Naive thymus-derived CD4-positive, alpha-beta T cell (primary cell): ENCODE measurements at regions not wholly inside any gene's neighbourhood (a gene's known extent, or its start where the extent isn't known, plus 50 kb on each side); places are given as distances from the start of the nearest gene placed in this dataset.
"Not testable (repeated sequence)": the region's sequence is repeated elsewhere in the genome, so short reads cannot be mapped to it uniquely, and the experiment has no call there.

Source experiments
- ATAC-seq: fragments of 150-1000 bp; cut with Tn5 transposase; 2 replicates; pipeline ENCODE4 v1.10.0; 2021; ENCODE audit warnings: mild to moderate bottlenecking, moderate library complexity
- CTCF ChIA-PET: fragments of 350-600 bp; sonication (Branson Sonifier 250); formaldehyde crosslinking; loops from one replicate; lab custom pipeline; 2021; ENCODE audit warnings: antibody characterized with exemption; lab: Charles Lee
- POLR2A ChIA-PET: fragments of 350-600 bp; sonication (Branson Sonifier 250); formaldehyde crosslinking; loops from one replicate; lab custom pipeline; 2021; ENCODE audit warnings: antibody characterized with exemption, inconsistent platforms; lab: Charles Lee
- DNase-seq, 9 donors: peaks; one replicate each; pipeline versions ENCODE4 v3.0.0 to v3.0.0-alpha.2; 2020 to 2022; ENCODE audit warnings: mixed read lengths in 1 of 9
- H3K27ac ChIP-seq: one replicate; pipeline ENCODE4 v1.7.0; 2013; ENCODE audit warnings: mild to moderate bottlenecking, low read depth, low read length, moderate library complexity
- H3K27me3 ChIP-seq, 2 donors: one replicate each; pipeline ENCODE4 v1.7.0; 2013; ENCODE audit warnings: low read length in 2 of 2, mild to moderate bottlenecking in 2 of 2, moderate library complexity in 2 of 2; ENCODE audit not compliant: control insufficient read depth in 2 of 2, insufficient read depth in 2 of 2
- H3K36me3 ChIP-seq, 3 experiments: 1 replicate in 2 of 3; 2 replicates in 1 of 3; pipeline ENCODE4 v1.7.0; 2013; ENCODE audit warnings: low read length in 3 of 3, mild to moderate bottlenecking in 3 of 3, moderate library complexity in 1 of 3; ENCODE audit not compliant: insufficient read depth in 3 of 3, control insufficient read depth in 2 of 3
- H3K4me1 ChIP-seq, 2 donors: one replicate each; pipeline ENCODE4 v1.7.0; 2013; ENCODE audit warnings: low read length in 2 of 2, mild to moderate bottlenecking in 2 of 2, moderate library complexity in 1 of 2; ENCODE audit not compliant: control insufficient read depth in 2 of 2, insufficient read depth in 2 of 2
- H3K4me3 ChIP-seq: 2 replicates; pipeline ENCODE4 v1.7.0; 2013; ENCODE audit warnings: mild to moderate bottlenecking, low read length
- H3K9me3 ChIP-seq, 3 experiments: 1 replicate in 2 of 3; 2 replicates in 1 of 3; pipeline ENCODE4 v1.7.0; 2013; ENCODE audit warnings: low read length in 3 of 3; ENCODE audit not compliant: control insufficient read depth in 2 of 3
- H3K27ac Mint-ChIP-seq, 9 donors: one replicate each; pipeline ENCODE4 v1.8.0; 2020 to 2022; ENCODE audit warnings: mixed read lengths in 9 of 9, mild to moderate bottlenecking in 8 of 9, moderate library complexity in 5 of 9, inconsistent platforms in 2 of 9
- H3K27me3 Mint-ChIP-seq, 5 donors: one replicate each; pipeline ENCODE4 v1.8.0; 2021 to 2022; ENCODE audit warnings: mixed read lengths in 5 of 5, mild to moderate bottlenecking in 1 of 5
- H3K36me3 Mint-ChIP-seq, 5 donors: one replicate each; pipeline ENCODE4 v1.8.0; 2020 to 2022; ENCODE audit warnings: mixed read lengths in 5 of 5, mild to moderate bottlenecking in 3 of 5, inconsistent platforms in 1 of 5
- H3K4me1 Mint-ChIP-seq, 7 donors: one replicate each; pipeline ENCODE4 v1.8.0; 2020 to 2022; ENCODE audit warnings: mixed read lengths in 7 of 7, mild to moderate bottlenecking in 3 of 7, inconsistent platforms in 1 of 7
- H3K4me3 Mint-ChIP-seq, 10 donors: one replicate each; pipeline ENCODE4 v1.8.0; 2020 to 2022; ENCODE audit warnings: mild to moderate bottlenecking in 10 of 10, mixed read lengths in 10 of 10, moderate library complexity in 6 of 10, inconsistent platforms in 2 of 10
- H3K9me3 Mint-ChIP-seq, 11 donors: one replicate each; pipeline ENCODE4 v1.8.0; 2020 to 2022; ENCODE audit warnings: mixed read lengths in 11 of 11, mild to moderate bottlenecking in 4 of 11, inconsistent platforms in 1 of 11, moderate library complexity in 1 of 11
- intact Hi-C, 2 donors: fragments of 100-400 bp; cut with micrococcal nuclease; formaldehyde crosslinking; loops; one replicate each; pipeline ENCODE4 v1.15.1; 2023

- H3K27ac ChIP-seq, H3K27me3 Mint-ChIP-seq, DNase-seq, H3K36me3 Mint-ChIP-seq, H3K27ac Mint-ChIP-seq, intact Hi-C loops, H3K4me1 ChIP-seq, CTCF ChIA-PET, ATAC-seq, H3K4me3 Mint-ChIP-seq, H3K4me1 Mint-ChIP-seq, POLR2A ChIA-PET, H3K9me3 ChIP-seq, H3K36me3 ChIP-seq, H3K27me3 ChIP-seq, H3K4me3 ChIP-seq: not testable (repeated sequence)
- H3K9me3 Mint-ChIP-seq, result peaks cover 5 to 51% (median 27%) of the 10 kb centered on the region in 11 donors
These were observed 1711.3 kb downstream of the KHDRBS2 start for GRCh38 chr6:60574723-60575122.

GRCh38 chr6:60572607-60573006 lies 1713.4 kb downstream of the KHDRBS2 start:
- H3K4me1 ChIP-seq, H3K36me3 ChIP-seq, ATAC-seq, H3K4me1 Mint-ChIP-seq, DNase-seq, H3K4me3 ChIP-seq, H3K36me3 Mint-ChIP-seq, H3K4me3 Mint-ChIP-seq, H3K27ac Mint-ChIP-seq, H3K27ac ChIP-seq, H3K9me3 ChIP-seq, intact Hi-C loops, POLR2A ChIA-PET, CTCF ChIA-PET, H3K27me3 Mint-ChIP-seq, H3K27me3 ChIP-seq: not testable (repeated sequence)
- H3K9me3 Mint-ChIP-seq, result peaks cover 5 to 49% (median 22%) of the 10 kb centered on the region in 11 donors

DNA sequence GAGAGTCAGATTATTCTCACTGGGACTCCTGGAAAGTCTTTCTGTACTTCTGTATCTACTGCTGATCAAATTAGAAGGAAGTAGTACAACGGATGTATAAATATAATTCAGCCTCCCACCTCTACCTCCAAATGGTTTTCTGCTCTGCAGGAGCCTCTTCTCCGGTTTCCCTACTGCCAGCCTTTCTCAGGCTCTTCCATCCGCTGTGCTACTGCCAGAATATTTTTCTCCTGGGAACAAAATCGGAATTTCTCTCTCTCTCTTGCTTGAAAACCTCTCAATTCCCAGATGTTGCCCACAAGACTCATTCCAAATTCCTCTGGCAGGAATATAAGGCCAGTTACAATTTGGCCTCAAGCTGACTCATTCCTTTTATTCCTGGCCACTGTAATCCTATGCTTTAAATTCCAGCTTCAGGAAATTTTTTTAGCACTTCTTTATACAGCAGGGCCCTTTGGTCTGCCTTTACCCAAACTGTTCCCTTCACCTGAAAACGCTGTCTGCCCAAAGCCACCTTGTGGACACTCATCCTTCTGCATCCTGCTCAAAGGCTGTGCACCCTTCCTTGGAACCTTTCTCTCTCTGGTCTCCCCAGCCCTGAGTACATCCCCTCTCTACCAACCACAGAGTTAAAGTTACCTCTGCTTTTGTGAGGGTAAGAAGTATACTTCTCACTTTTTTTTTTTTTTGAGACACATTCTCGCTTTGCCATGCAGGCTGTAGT lies 1714.6 kb downstream of the KHDRBS2 start:
- intact Hi-C loops, result not testable (repeated sequence)

DNA sequence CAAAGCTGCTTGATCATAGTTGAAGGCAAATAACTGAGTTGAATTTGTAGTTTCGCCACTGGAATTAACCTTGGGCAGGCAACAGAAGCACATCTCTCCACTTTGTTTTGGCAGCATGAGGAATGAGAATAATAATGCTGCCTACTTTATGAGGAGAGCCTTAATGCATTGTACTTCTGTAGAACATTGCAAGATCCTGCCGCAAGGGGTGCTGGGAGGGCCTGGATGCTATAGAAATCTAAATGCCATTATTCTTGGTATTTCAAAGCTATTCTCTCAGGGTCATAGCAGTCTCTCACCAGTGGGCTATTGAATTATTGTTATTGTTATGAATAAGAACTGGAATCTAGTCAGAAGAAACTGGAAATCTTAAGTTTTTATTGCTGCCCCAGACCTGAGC lies 1715.4 kb downstream of the KHDRBS2 start:
- POLR2A ChIA-PET, CTCF ChIA-PET, H3K4me1 Mint-ChIP-seq: not testable (repeated sequence)

More for the DNA sequence above, 1714.6 kb downstream of the KHDRBS2 start:
- CTCF ChIA-PET, H3K27me3 Mint-ChIP-seq, POLR2A ChIA-PET, ATAC-seq, H3K4me3 ChIP-seq, H3K27ac Mint-ChIP-seq, DNase-seq, H3K36me3 Mint-ChIP-seq, H3K36me3 ChIP-seq, H3K27ac ChIP-seq, H3K9me3 ChIP-seq, H3K4me1 Mint-ChIP-seq, H3K4me1 ChIP-seq, H3K27me3 ChIP-seq, H3K4me3 Mint-ChIP-seq: not testable (repeated sequence)
- peaks cover 3 to 48% (median 21%) of the 10 kb centered on the region in 11 donors for H3K9me3 Mint-ChIP-seq

DNA sequence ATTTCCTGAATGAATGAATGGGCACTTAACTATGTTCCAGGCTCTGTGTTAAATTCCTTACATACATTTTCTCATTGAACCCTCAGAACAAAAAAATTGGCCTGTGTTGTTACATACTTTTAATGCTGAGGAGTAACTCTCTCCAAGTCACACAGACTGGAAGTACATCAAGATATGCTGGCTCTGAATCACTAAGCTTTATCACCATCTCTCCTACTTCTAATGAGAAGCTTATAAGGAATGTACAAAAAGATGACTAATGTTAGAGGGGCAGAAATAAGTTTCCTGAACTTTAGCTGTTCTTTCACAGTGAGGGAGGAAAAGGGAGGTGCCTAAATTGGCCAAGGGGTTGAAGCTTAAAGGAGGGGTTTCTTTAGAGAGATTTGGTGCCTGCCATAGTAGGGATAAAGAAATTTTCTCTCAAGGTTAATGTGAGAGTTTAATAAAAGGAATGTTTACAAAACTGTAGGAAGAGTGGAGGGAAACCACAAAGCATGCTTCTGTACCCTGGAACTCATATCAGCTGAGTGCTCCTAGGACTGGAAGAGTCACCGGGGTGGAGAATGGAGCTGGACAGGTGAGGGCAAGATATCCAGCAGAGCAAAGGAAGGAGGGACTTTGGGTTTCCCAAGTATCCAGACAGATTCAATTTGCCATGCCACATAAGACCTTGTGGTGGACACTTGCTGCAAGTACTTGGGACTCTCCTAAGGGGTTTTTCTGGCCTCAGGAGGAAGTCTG lies 1718.4 kb downstream of the KHDRBS2 start:
- H3K36me3 Mint-ChIP-seq, H3K4me3 ChIP-seq, CTCF ChIA-PET, ATAC-seq, H3K9me3 ChIP-seq, DNase-seq, H3K36me3 ChIP-seq, intact Hi-C loops, H3K4me1 Mint-ChIP-seq, H3K27me3 ChIP-seq, H3K4me1 ChIP-seq, H3K4me3 Mint-ChIP-seq, H3K27me3 Mint-ChIP-seq, H3K27ac ChIP-seq, H3K27ac Mint-ChIP-seq, POLR2A ChIA-PET: not testable (repeated sequence)
- peaks cover 3 to 25% (median 11%) of the 10 kb centered on the region in 11 donors for H3K9me3 Mint-ChIP-seq

More for the DNA sequence above, 1715.4 kb downstream of the KHDRBS2 start:
- peaks cover 2 to 40% (median 17%) of the 10 kb centered on the region in 11 donors for H3K9me3 Mint-ChIP-seq
- H3K9me3 ChIP-seq, H3K27ac Mint-ChIP-seq, H3K4me3 Mint-ChIP-seq, H3K27me3 Mint-ChIP-seq, H3K4me1 ChIP-seq, H3K27ac ChIP-seq, intact Hi-C loops, DNase-seq, ATAC-seq, H3K4me3 ChIP-seq, H3K27me3 ChIP-seq, H3K36me3 Mint-ChIP-seq, H3K36me3 ChIP-seq: not testable (repeated sequence)

DNA sequence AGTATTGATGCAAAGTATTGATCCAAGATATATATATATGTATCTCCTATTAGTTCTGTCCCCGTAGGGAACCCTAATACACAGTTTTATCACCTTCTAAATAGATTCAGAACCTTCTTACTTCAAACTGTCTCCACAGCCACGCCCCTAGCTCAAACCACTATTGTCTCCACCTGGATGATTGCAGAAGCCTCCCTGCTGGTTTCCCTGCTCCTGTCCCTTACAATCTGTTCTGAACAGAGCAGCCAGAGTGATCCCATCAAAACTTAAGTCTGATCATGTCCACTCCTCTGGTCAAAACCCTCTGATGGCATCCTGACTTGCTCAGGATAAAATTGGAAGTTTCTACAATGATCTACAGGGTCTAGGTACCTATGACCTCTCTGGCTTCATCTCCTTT lies 1719.6 kb downstream of the KHDRBS2 start:
- DNase-seq, CTCF ChIA-PET: not testable (repeated sequence)

GRCh38 chr6:60559702-60560101 lies 1726.3 kb downstream of the KHDRBS2 start:
- H3K4me1 ChIP-seq, H3K36me3 ChIP-seq, H3K27ac Mint-ChIP-seq, H3K27me3 Mint-ChIP-seq, POLR2A ChIA-PET, H3K27ac ChIP-seq, intact Hi-C loops, H3K4me1 Mint-ChIP-seq, H3K27me3 ChIP-seq, H3K9me3 ChIP-seq, H3K4me3 ChIP-seq, H3K36me3 Mint-ChIP-seq, DNase-seq, ATAC-seq, CTCF ChIA-PET, H3K4me3 Mint-ChIP-seq: not testable (repeated sequence)
- H3K9me3 Mint-ChIP-seq, result peaks cover 3 to 22% (median 10%) of the 10 kb centered on the region in 11 donors

More for the DNA sequence above, 1719.6 kb downstream of the KHDRBS2 start:
- intact Hi-C loops, H3K4me3 ChIP-seq, H3K4me1 Mint-ChIP-seq, ATAC-seq, H3K4me3 Mint-ChIP-seq, POLR2A ChIA-PET, H3K27me3 ChIP-seq, H3K36me3 Mint-ChIP-seq, H3K4me1 ChIP-seq, H3K27ac Mint-ChIP-seq, H3K9me3 ChIP-seq, H3K36me3 ChIP-seq, H3K27me3 Mint-ChIP-seq, H3K27ac ChIP-seq: not testable (repeated sequence)
- H3K9me3 Mint-ChIP-seq, result peaks cover 3 to 21% (median 12%) of the 10 kb centered on the region in 11 donors
